ENCODE measurements at regions not wholly inside any gene's neighbourhood (a gene's known extent, or its start where the extent isn't known, plus 50 kb on each side); places are given as distances from the start of the nearest gene placed in this dataset.

GRCh38 chr6:14933183-14933544 is 312.7 kb upstream of the JARID2 start:
- Histone ChIP-seq H3K4me1 (ENCODE audit: low read length) (no peaks in the 10 kb centered on the region), H3K27ac (ENCODE audit: low read length) (no peak overlapping the region), H2AFZ (ENCODE audit: low read length) (no peak overlapping the region), H4K20me1 (ENCODE audit: insufficient read depth, low read length) (no peaks in the 10 kb centered on the region), H3K36me3 (replicated peaks; ENCODE audit: insufficient read depth, low read length) (no peaks in the 10 kb centered on the region), H3K9me3 (replicated peaks; ENCODE audit: insufficient read depth, low read length) (no peaks in the 10 kb centered on the region), H3K9me2 (replicated peaks; ENCODE audit: insufficient read depth, low read length) (no peaks in the 10 kb centered on the region), H3K27me3 (replicated peaks; ENCODE audit: insufficient read depth, low read length) (no peaks in the 10 kb centered on the region), H3F3A (ENCODE audit: insufficient read depth, low read length) (no peaks in the 10 kb centered on the region), H3K4me2 (ENCODE audit: low read depth, low read length) (no peak overlapping the region), H3K79me2 (ENCODE audit: low read length) (no peaks in the 10 kb centered on the region), H3K9ac (ENCODE audit: low read length) (no peak overlapping the region), H3K4me3 (ENCODE audit: low read length) (no peak overlapping the region)
- TF ChIP-seq EZH2 (optimal IDR thresholded peaks at IDR 0.05; ENCODE audit: low read depth, low read length) (no peak), EZH2phosphoT487 (IDR thresholded peaks at IDR 0.05; ENCODE audit: low read length) (no peak), CTCF (IDR thresholded peaks at IDR 0.05; ENCODE audit: low read length) (no peak)
- no peak for DNase-seq

- H3K4me1 ChIP-seq (ENCODE audit: low read length): no peaks in the 10 kb centered on the region
- no peaks in the 10 kb centered on the region for H3K27me3 ChIP-seq (replicated peaks; ENCODE audit: insufficient read depth, low read length)
- H4K20me1 ChIP-seq (ENCODE audit: insufficient read depth, low read length): no peaks in the 10 kb centered on the region
- no peak overlapping the region for H3K4me2 ChIP-seq (ENCODE audit: low read depth, low read length)
- no peaks in the 10 kb centered on the region for H3F3A ChIP-seq (ENCODE audit: insufficient read depth, low read length)
- no peak for DNase-seq
- H3K9me3 ChIP-seq (replicated peaks; ENCODE audit: insufficient read depth, low read length): no peaks in the 10 kb centered on the region
- no peaks in the 10 kb centered on the region for H3K79me2 ChIP-seq (ENCODE audit: low read length)
- H2AFZ ChIP-seq (ENCODE audit: low read length): no peak overlapping the region
- H3K27ac ChIP-seq (ENCODE audit: low read length): no peak overlapping the region
- TF ChIP-seq CTCF (IDR thresholded peaks at IDR 0.05; ENCODE audit: low read length): no peak
- no peak for TF ChIP-seq EZH2 (optimal IDR thresholded peaks at IDR 0.05; ENCODE audit: low read depth, low read length)
- no peak for TF ChIP-seq EZH2phosphoT487 (IDR thresholded peaks at IDR 0.05; ENCODE audit: low read length)
- H3K36me3 ChIP-seq (replicated peaks; ENCODE audit: insufficient read depth, low read length): no peaks in the 10 kb centered on the region
- no peak overlapping the region for H3K4me3 ChIP-seq (ENCODE audit: low read length)
- no peaks in the 10 kb centered on the region for H3K9me2 ChIP-seq (replicated peaks; ENCODE audit: insufficient read depth, low read length)
- H3K9ac ChIP-seq (ENCODE audit: low read length): no peak overlapping the region
These were observed 311.9 kb upstream of the JARID2 start for GRCh38 chr6:14934013-14934412.

GRCh38 chr6:14934844-14935243 is 311.0 kb upstream of the JARID2 start:
- H3K27me3 ChIP-seq (replicated peaks; ENCODE audit: insufficient read depth, low read length): no peaks in the 10 kb centered on the region
- no peak overlapping the region for H3K4me3 ChIP-seq (ENCODE audit: low read length)
- no peaks in the 10 kb centered on the region for H3K79me2 ChIP-seq (ENCODE audit: low read length)
- H3K9me2 ChIP-seq (replicated peaks; ENCODE audit: insufficient read depth, low read length): no peaks in the 10 kb centered on the region
- H3K9ac ChIP-seq (ENCODE audit: low read length): no peak overlapping the region
- no peaks in the 10 kb centered on the region for H4K20me1 ChIP-seq (ENCODE audit: insufficient read depth, low read length)
- no peaks in the 10 kb centered on the region for H3K9me3 ChIP-seq (replicated peaks; ENCODE audit: insufficient read depth, low read length)
- DNase-seq: no peak
- H3F3A ChIP-seq (ENCODE audit: insufficient read depth, low read length): no peaks in the 10 kb centered on the region
- no peak overlapping the region for H3K27ac ChIP-seq (ENCODE audit: low read length)
- no peak overlapping the region for H2AFZ ChIP-seq (ENCODE audit: low read length)
- no peaks in the 10 kb centered on the region for H3K4me1 ChIP-seq (ENCODE audit: low read length)
- no peak for TF ChIP-seq CTCF (IDR thresholded peaks at IDR 0.05; ENCODE audit: low read length)
- no peak for TF ChIP-seq EZH2phosphoT487 (IDR thresholded peaks at IDR 0.05; ENCODE audit: low read length)
- TF ChIP-seq EZH2 (optimal IDR thresholded peaks at IDR 0.05; ENCODE audit: low read depth, low read length): no peak
- H3K36me3 ChIP-seq (replicated peaks; ENCODE audit: insufficient read depth, low read length): no peaks in the 10 kb centered on the region
- no peak overlapping the region for H3K4me2 ChIP-seq (ENCODE audit: low read depth, low read length)

All from MM.1S (cell line).